ENCODE measurements at regions not wholly inside any gene's neighbourhood (a gene's known extent, or its start where the extent isn't known, plus 50 kb on each side); places are given as distances from the start of the nearest gene placed in this dataset.

GRCh38 chr10:92751534-92751811, 61.7 kb downstream of the HHEX start:
- H3K9ac ChIP-seq (ENCODE audit: low read depth, low read length) = no peak overlapping the region
- POLR2A ChIA-PET (ENCODE audit: unreplicated experiment) = no interaction called here
- H3K23ac ChIP-seq (ENCODE audit: low read depth, low read length) = no peak overlapping the region
- no peak overlapping the region for H4K5ac ChIP-seq (ENCODE audit: low read depth, low read length)
- no peaks in the 10 kb centered on the region for H3K9me3 ChIP-seq (ENCODE audit: control insufficient read depth, insufficient read depth, low read length)
- no peak for DNase-seq
- CTCF ChIA-PET = no interaction called here
- H3K4ac ChIP-seq (ENCODE audit: low read depth, low read length) = no peak overlapping the region
- no peak overlapping the region for H3K56ac ChIP-seq (ENCODE audit: extremely low read depth, insufficient read depth, low read length)
- TF ChIP-seq RFX5 (IDR thresholded peaks at IDR 0.05; ENCODE audit: low read depth, low read length) (no peak), CEBPB (IDR thresholded peaks at IDR 0.05; ENCODE audit: low read depth, low read length) (no peak), RAD21 (IDR thresholded peaks at IDR 0.05; ENCODE audit: low read length) (no peak), BHLHE40 (IDR thresholded peaks at IDR 0.05; ENCODE audit: low read depth, low read length) (no peak), CHD1 (IDR thresholded peaks at IDR 0.05; ENCODE audit: low read depth, low read length) (no peak), USF2 (IDR thresholded peaks at IDR 0.05; ENCODE audit: low read depth, low read length) (no peak), MXI1 (IDR thresholded peaks at IDR 0.05; ENCODE audit: borderline replicate concordance, low read depth, low read length) (no peak)
- TF ChIP-seq, protein P1, sequence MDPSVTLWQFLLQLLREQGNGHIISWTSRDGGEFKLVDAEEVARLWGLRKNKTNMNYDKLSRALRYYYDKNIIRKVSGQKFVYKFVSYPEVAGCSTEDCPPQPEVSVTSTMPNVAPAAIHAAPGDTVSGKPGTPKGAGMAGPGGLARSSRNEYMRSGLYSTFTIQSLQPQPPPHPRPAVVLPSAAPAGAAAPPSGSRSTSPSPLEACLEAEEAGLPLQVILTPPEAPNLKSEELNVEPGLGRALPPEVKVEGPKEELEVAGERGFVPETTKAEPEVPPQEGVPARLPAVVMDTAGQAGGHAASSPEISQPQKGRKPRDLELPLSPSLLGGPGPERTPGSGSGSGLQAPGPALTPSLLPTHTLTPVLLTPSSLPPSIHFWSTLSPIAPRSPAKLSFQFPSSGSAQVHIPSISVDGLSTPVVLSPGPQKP (IDR thresholded peaks at IDR 0.05; ENCODE audit: borderline replicate concordance, low read depth, low read length) = no peak
- no peaks in the 10 kb centered on the region for H4K20me1 ChIP-seq (ENCODE audit: insufficient read depth, low read length)
- no peak overlapping the region for H4K91ac ChIP-seq (ENCODE audit: insufficient read depth, low read depth, low read length)
- no peak overlapping the region for H2BK5ac ChIP-seq (ENCODE audit: low read depth, low read length, poor library complexity, severe bottlenecking)
- ATAC-seq (ENCODE audit: low read depth) = no peak
- BruUV-seq (replicated peaks) = no TSS peak
- H3K4me3 ChIP-seq (ENCODE audit: insufficient read depth, low read depth, low read length) = no peak overlapping the region
- intact Hi-C loops (cut with micrococcal nuclease) (no loop called here), dilution Hi-C loops (cut with HindIII; ENCODE audit: low sequenced_read_pairs, unreplicated experiment) (no loop called here), in situ Hi-C loops (cut with MboI; ENCODE audit: low sequenced_read_pairs) (no loop called here)
- H2BK20ac ChIP-seq (ENCODE audit: low read depth, low read length) = no peak overlapping the region
- no peak overlapping the region for H2AFZ ChIP-seq (replicated peaks; ENCODE audit: low read length, poor library complexity)
- H4K8ac ChIP-seq (ENCODE audit: low read depth in 2 of 2, low read length in 2 of 2) = no peak overlapping the region
- no peaks in the 10 kb centered on the region for H3K36me3 ChIP-seq (ENCODE audit: control insufficient read depth, insufficient read depth, low read length)
- H3K18ac ChIP-seq (ENCODE audit: low read depth, low read length) = no peak overlapping the region
- no CpG with 5 or more reads among the region's 2 CpGs for WGBS, 2 experiments (ENCODE audit: extremely low coverage in 2 of 2, insufficient read length in 1 of 2)
- no peak overlapping the region; the same call in 1 of the 2 replicates for H3K14ac ChIP-seq (replicated peaks; ENCODE audit: low read depth, low read length)
- H3K79me1 ChIP-seq (ENCODE audit: low read depth in 1 of 2, low read length in 2 of 2) = no peaks in the 10 kb centered on the region
- H3K9me1 ChIP-seq (ENCODE audit: insufficient read depth, low read length) = peaks cover 2% of the 10 kb centered on the region
- H2BK15ac ChIP-seq (ENCODE audit: low read depth, low read length) = no peak overlapping the region
- peaks cover 5% of the 10 kb centered on the region for H3K4me1 ChIP-seq (ENCODE audit: control insufficient read depth, insufficient read depth, low read length)
- H2AK5ac ChIP-seq (ENCODE audit: low read depth, low read length) = no peak overlapping the region
- H2BK120ac ChIP-seq (ENCODE audit: low read depth, low read length) = no peak overlapping the region
- no peak overlapping the region for H2AK9ac ChIP-seq (replicated peaks; ENCODE audit: low read depth, low read length, poor library complexity)
- H3K4me2 ChIP-seq (ENCODE audit: low read depth, low read length) = no peak overlapping the region
- no peak overlapping the region for H3K27ac ChIP-seq (ENCODE audit: insufficient read depth, low read length)
- no peaks in the 10 kb centered on the region; the same call in 1 of the 2 replicates for H3K27me3 ChIP-seq (ENCODE audit: control insufficient read depth, insufficient read depth, low read length)

All from IMR-90 (cell line).